ENCODE measurements at regions not wholly inside any gene's neighbourhood (a gene's known extent, or its start where the extent isn't known, plus 50 kb on each side); places are given as distances from the start of the nearest gene placed in this dataset.

DNA sequence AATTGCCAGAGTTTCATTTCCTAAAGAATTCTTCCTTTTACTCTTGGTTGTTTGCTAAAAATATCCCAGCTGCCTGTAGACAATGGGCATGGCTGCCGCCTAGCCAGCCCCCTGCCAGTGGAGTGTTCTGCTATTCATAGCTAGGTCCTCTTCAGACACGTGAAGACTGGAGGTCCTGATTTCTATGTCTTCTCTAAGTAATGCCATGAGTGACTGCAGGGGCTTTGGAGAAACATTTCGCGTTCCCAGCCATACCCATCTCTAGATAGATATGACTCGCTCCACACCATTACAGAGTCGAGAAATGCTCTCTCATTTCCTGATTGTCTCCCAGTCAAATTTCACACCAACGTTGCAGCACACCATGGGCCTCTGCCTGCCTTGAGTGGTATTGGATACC lies 99.5 kb upstream of the BACE2 start (continued):
- TF ChIP-seq, protein P1, sequence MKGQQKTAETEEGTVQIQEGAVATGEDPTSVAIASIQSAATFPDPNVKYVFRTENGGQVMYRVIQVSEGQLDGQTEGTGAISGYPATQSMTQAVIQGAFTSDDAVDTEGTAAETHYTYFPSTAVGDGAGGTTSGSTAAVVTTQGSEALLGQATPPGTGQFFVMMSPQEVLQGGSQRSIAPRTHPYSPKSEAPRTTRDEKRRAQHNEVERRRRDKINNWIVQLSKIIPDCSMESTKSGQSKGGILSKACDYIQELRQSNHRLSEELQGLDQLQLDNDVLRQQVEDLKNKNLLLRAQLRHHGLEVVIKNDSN (IDR thresholded peaks at IDR 0.05; ENCODE audit: borderline replicate concordance, low read depth): no peak
- TF ChIP-seq NFIC (IDR thresholded peaks at IDR 0.05; ENCODE audit: borderline replicate concordance) (no peak), SIN3A (IDR thresholded peaks at IDR 0.05; ENCODE audit: borderline replicate concordance, low read depth, low read length) (no peak), RFX5 (IDR thresholded peaks at IDR 0.05; ENCODE audit: low read length) (no peak), POLR2AphosphoS5 (IDR thresholded peaks at IDR 0.05; ENCODE audit: low read depth, low read length) (no peak), ELF1 (IDR thresholded peaks at IDR 0.05) (no peak), CHD2 (IDR thresholded peaks at IDR 0.05; ENCODE audit: low read length, partially characterized antibody) (no peak), TCF12 (IDR thresholded peaks at IDR 0.05) (no peak), GABPA (IDR thresholded peaks at IDR 0.05; ENCODE audit: low read depth) (no peak)
- TF ChIP-seq, protein P2, sequence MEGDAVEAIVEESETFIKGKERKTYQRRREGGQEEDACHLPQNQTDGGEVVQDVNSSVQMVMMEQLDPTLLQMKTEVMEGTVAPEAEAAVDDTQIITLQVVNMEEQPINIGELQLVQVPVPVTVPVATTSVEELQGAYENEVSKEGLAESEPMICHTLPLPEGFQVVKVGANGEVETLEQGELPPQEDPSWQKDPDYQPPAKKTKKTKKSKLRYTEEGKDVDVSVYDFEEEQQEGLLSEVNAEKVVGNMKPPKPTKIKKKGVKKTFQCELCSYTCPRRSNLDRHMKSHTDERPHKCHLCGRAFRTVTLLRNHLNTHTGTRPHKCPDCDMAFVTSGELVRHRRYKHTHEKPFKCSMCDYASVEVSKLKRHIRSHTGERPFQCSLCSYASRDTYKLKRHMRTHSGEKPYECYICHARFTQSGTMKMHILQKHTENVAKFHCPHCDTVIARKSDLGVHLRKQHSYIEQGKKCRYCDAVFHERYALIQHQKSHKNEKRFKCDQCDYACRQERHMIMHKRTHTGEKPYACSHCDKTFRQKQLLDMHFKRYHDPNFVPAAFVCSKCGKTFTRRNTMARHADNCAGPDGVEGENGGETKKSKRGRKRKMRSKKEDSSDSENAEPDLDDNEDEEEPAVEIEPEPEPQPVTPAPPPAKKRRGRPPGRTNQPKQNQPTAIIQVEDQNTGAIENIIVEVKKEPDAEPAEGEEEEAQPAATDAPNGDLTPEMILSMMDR (IDR thresholded peaks at IDR 0.05): no peak

DNA sequence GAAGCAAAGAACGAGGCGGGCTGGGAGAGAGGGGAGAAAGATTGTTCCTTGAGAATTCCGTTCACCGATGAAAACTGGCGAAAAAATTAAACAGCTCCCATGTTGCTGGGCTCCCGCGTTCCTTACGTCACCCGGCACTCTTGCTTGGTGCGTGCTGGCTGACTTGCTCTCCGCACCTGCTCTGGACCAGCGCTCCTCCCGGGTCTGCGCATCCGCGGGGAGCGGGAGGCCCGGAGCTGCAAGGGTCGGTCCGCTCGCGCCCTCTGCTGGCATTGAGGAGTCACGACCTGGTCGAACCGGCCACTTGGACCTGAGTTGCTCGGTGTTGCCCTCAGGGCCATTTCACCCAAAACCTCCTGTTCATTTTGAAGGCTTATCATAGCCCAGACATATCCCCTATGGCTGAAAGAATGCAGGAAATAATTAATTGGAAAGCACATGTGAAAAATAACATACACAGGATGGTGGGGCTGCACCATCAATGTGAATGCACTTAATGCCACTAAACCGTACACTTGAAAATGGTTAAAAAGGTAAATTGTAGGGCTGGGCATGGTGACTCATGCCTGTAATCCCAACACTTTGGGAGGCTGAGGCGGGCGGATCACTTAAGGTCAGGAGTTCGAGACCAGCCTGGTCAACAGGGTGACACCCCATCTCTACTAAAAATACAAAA lies 98.9 kb upstream of the BACE2 start:
- peak; percentile 87 for DNase-seq
- no peaks in the 10 kb centered on the region for H3K27me3 ChIP-seq (ENCODE audit: insufficient read depth)
- TF ChIP-seq RXRA (IDR thresholded peaks at IDR 0.05; ENCODE audit: borderline replicate concordance, low read depth): no peak
- no peak for TF ChIP-seq YY1 (IDR thresholded peaks at IDR 0.05; ENCODE audit: low read depth)
- TF ChIP-seq RAD21 (IDR thresholded peaks at IDR 0.05; ENCODE audit: low read length): peak; percentile 85
- TF ChIP-seq, protein P2 (IDR thresholded peaks at IDR 0.05): peak; percentile 53
- TF ChIP-seq SMC3 (IDR thresholded peaks at IDR 0.05; ENCODE audit: low read depth, low read length): peak; percentile 63
- TF ChIP-seq NRF1 (IDR thresholded peaks at IDR 0.05; ENCODE audit: low read depth, low read length): peak; percentile 20; the same call in 1 of the 2 replicates
- H3K79me2 ChIP-seq (ENCODE audit: insufficient read depth): no peaks in the 10 kb centered on the region
- H3K9me2 ChIP-seq: no peaks in the 10 kb centered on the region
- WGBS (ENCODE audit: low lambda C conversion rate): 4% methylated on average over 19 of the region's 30 CpGs
- no peaks in the 10 kb centered on the region for H3K9me3 ChIP-seq
- CTCF ChIA-PET: interaction anchor here (0.6 to 3.3 kb wide), 33 partner anchors 10 to 1278 kb away, joined by 3 to 23 read pairs (median 5); partner anchors contain the start of gene PCP4
- no peaks in the 10 kb centered on the region for H3K36me3 ChIP-seq (replicated peaks in 1 of 2; ENCODE audit: control insufficient read depth in 1 of 2, insufficient read depth in 2 of 2, low read length in 1 of 2)
- POLR2A ChIA-PET: no interaction called here
- H3K4me1 ChIP-seq (ENCODE audit: control insufficient read depth in 1 of 2, insufficient read depth in 2 of 2, low read depth in 1 of 2, low read length in 1 of 2): peaks cover 0 to 18% of the 10 kb centered on the region in 2 experiments; a peak in 2 of 4 replicates
- no peaks in the 10 kb centered on the region for H3F3A ChIP-seq (replicated peaks; ENCODE audit: insufficient read depth)
- no peak overlapping the region for H3K9ac ChIP-seq
- H3K27ac ChIP-seq (ENCODE audit: low read depth in 2 of 2, low read length in 1 of 2): no peak overlapping the region
- no peak overlapping the region for H2AFZ ChIP-seq (ENCODE audit: low read depth)
- H3K4me3 ChIP-seq (ENCODE audit: low read depth in 2 of 2, low read length in 1 of 2): peak overlapping the region in 1 of 2 experiments; percentile 10; a peak in 1 of 4 replicates
- no peaks in the 10 kb centered on the region for H4K20me1 ChIP-seq (ENCODE audit: insufficient read depth)
- no peak overlapping the region for H3K4me2 ChIP-seq

Data from SK-N-SH (cell line).